HG03039 (cell line): ENCODE measurements at regions not wholly inside any gene's neighbourhood (a gene's known extent, or its start where the extent isn't known, plus 50 kb on each side); places are given as distances from the start of the nearest gene placed in this dataset.

Experiments used
- ATAC-seq: cut with Tn5 transposase; IDR thresholded peaks from one replicate; pipeline ENCODE4 v1.9.1; 2021; ENCODE audit warnings: mild to moderate bottlenecking, moderate library complexity; ENCODE audit not compliant: unreplicated experiment

DNA sequence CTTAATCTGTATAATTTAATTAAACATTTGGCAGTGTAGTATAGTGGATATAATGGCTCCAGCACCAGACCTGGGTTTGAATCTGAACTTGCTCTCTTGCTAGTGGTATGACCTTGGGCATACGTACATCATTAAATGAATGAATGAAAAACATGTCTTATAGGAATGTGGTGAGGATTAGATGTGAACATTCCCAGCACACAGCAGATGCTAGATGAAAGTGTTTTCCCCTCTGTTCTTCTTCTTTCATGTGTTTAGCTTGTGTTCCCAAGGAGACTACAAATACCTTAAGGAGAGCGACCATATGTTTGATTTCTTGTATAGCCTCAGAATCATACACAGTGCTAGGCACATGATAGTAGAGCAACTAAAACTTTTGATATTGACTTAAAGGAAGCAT is 56.5 kb downstream of the CT47B1 start:
- ATAC-seq: no peak

DNA sequence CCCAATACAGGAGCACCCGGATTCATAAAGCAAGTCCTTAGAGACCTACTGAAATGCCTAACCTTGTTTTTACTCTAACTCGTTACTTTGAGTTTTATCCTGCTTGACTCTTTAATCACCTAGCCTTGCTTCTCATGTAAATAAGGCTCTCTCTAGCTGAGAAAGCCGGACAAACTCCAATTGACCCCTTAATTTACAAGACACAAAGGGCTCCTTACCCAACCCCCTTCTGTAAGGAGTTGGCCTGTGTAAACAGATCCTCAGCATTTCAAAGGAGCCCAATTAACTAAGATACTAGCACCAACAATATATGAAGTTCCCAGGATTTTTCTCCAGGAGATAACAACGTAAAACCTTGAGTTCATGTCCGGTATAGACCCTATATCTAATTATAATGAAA is 61.7 kb downstream of the CT47B1 start:
- no peak for ATAC-seq

DNA sequence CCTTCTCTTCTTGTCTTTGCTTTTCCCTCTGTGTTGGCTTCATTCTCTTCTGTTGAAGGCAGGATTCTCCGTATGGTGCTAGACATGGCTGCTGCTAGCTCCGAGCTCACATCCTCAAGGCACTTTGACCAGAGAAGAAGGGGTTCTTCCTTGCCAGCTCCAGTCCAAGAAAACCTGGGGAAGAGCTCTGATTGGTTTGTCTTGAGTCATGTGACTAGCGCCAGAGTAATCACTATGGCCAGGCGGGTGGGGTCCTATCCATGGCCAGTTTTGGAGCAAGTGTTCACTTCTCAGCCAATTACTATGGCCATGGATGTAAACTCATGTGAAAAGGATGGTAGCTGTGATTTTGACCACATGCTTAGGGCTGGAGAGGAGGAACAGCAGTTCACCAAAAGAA is 74.2 kb downstream of the CT47B1 start:
- ATAC-seq: no peak

DNA sequence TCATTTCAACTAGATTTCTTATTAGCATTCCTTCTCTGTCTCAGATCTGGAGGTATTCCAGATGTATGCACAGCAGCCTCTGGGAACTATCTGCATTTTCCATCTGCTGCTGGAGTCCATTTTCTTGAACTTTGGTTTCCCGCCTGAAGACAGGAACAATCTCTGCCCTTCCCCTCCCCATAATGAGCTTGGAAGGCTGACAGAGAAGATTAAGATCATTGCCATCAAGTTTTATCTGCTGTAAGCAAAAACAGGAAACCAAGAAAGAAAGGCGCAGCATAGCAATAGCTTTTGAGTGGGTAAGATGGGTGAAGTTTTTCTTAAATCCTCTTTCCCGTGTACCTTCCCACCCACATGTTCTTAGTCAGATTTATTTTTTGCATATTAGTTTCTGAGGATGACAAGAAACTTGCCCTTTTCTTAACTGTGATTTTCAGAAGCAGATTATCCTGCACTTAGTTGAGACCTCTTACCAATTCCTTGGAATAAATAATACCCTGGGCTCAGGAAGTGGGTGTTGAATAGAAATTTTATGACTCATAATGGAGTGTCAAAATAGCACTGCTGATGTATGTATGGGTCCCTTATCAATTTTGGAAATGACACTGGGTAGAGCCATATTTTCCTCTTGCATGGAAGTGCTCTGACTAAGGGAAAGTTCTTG is 78.3 kb downstream of the CT47B1 start:
- no peak for ATAC-seq

DNA sequence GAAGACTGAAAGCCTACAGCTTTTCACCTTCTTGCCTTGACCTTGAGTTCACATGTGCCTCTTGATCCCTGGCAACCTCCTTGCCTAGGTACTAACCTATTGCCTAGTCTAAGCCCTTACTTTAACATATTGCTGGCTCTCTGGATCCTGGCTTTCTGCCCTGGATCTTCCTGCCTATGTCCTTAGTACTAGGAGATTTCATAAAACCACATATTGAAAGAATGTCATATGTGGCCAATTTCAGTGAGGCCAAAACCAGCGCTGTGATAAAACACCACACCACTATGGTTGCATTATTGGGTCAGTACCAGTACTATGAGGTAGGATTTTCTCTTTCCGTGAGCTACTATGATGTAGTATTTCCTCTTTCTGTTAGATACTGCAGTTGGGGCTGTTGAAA is 80.4 kb downstream of the CT47B1 start:
- no peak for ATAC-seq

DNA sequence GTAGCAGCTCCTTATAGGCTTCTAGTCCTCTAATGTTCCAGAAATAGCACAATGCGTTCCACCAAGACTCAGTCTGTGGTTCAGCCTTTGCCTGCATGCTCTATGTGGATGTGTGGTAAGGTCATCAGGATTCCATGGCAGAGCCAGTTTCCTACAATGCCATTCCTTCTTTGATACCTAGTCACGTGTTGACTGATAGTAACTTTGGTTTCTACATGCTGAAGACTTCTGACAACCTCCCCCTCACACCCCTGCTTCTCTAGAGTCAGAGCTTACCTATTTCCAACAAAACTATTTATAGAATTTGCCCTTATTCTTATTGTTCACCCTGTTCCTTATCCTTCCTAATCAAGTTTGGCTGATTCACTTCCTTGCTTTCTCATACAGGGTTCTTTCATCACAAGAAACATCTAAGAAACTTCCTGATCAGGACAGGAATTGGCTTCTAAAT is 81.1 kb downstream of the CT47B1 start:
- ATAC-seq: no peak

DNA sequence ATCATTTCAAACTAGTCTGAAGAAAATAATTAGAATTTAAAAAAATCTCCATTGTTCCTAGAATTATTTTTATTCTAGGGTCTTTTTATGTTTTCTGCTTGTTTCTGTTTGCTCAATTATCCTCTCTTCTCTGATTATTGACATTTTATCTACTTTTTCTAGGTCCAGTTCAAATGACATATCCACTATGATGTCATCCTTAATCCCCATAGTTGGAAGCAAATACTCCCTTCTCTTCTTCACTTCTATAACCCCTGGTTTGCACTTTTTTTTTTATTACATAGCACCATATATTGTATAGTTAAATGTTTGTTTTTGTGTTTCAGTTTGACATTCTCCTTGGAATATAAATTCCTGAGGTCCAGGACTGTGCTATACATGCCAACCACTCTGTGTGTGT is 82.6 kb downstream of the CT47B1 start:
- no peak for ATAC-seq

DNA sequence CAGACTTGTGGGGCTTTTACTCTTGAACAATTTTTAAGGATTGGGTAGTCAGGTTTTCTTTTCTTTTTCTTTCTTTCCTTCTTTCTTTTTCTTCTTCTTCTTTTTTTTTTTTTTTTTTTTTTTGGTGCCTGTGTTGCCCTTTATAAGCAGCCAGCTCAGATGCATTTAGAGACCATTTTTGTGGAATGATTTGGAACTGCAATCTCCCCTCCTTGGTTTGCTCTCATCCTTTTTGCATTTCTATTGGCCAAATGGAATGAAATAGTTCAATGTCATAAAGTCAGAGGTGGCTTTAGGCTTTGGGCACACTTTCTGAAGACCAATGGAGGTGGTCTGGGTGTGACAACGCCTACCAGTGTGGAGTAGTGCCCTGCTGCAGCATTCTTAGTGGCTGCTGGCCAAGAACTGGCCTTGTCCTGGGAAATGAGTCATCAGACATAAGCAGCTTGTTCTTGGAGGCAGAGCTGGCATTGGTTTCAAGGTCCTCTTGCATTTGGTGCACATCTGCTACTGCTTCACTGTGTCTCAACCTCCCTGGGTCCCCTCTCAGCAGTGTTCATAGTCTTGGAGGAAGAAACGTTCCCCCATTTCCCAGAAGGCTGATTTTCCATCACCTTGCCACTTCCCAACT is 84.5 kb downstream of the CT47B1 start:
- no peak for ATAC-seq

DNA sequence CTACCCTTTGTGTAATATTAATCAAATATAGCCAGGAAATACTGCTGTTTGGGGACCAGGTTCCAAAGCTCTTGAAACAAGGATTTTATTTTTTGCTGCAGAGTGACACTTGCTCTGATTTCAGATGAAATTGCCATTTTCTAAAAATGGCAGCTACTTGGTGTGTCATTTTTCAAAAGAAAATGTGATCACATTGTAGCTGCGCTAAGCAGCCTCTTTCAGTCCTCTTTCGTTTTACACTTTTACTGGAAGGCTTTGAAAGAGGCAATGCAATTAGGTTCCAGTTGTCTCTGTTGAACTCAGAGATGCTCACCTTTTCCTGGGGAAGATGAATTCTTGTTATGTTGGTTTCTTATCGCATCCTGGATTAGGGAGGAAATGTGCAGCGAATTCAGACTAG is 85.1 kb downstream of the CT47B1 start:
- ATAC-seq: no peak

DNA sequence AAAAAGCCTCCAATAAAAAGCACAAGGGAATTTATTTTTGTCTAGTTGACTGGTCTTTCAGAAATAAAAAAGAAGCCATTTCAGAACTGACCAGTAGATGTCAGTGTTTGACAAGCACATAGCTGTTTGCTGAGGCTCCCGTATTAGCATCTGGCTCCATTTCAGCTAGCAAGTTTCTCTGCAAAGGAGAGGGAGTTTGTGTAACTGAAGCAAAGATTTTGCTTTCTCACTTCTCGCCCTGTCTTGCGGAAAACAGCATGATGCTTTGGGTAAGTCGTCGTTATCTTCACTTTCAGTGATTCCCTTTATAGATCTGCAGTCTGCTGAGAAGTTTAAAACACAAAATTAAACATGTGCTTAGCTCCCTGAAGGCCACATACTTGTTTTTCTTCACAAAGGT is 85.5 kb downstream of the CT47B1 start:
- no peak for ATAC-seq

DNA sequence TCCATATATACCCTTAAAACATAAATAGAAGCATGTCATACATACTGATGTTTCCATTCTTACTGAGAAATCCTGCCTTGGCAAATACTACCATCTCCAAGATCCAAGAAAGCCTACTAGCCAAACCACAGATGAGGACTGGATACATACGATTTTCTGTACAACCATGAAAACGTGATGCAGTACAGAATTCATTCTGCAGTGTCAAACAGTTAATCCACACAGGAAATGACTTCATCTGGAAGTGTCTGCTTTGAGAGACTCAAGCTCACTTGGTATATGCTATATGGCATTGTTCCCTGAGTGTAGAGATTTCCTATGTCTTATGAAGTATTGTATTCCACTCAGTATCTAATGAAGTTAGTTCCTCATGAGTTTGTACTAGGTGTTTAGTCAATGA is 94.3 kb downstream of the CT47B1 start:
- no peak for ATAC-seq

DNA sequence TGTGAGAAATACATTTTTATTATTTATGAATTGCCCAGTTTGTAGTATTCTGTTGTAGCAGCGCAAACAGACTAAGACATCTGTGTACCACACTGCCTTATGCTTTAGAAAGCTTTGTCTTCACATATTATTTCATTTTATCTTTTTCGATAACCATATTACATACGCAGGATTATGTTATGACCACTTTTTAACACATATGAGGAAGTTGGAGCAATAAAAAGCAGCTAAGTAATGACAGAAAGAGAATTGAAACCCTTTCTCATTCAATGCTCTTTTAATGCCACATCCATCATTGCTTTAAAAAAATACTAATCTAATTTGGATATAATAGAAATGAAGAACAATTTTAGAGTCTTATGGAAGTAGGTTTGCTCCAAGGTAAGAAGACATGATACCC is 99.7 kb downstream of the CT47B1 start:
- ATAC-seq: no peak

DNA sequence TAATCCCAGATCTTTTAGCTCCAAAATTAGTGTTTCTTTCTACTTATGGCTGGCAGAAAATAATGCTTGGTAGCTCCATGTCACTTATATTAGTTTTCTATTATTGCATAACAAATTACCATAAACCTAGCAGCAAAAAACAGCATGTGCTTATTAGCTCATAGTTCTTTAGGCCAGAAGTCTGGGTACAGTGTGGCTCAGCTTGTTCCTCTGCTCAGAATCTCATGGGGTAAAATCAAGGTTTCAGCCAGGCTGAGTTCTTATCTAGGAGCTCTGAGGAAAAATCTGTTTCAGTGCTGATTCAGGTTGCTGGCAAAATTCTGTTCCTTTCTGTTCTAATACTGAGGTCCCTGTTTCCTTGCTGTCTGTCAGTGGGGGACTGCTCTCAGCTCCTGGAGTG is 101.1 kb downstream of the CT47B1 start:
- ATAC-seq: no peak

DNA sequence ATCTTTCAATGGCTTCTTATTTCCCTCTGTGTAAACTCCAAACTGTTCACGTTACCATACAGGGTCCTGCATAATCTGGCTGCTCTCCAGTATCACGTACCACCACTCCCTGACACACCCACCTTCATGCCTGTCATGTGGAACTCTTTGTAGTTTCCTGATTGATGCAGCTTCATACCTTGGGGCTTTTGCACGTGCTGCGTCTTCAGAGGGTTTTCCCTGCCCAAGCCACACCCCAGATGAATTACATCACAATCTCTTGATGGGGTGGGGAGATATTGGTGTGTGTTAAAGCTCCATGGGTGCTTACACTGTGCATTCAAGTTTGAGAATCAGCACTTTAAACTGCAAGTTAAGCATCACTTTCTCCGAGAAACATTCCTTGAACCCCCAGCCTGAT is 101.9 kb downstream of the CT47B1 start:
- no peak for ATAC-seq

DNA sequence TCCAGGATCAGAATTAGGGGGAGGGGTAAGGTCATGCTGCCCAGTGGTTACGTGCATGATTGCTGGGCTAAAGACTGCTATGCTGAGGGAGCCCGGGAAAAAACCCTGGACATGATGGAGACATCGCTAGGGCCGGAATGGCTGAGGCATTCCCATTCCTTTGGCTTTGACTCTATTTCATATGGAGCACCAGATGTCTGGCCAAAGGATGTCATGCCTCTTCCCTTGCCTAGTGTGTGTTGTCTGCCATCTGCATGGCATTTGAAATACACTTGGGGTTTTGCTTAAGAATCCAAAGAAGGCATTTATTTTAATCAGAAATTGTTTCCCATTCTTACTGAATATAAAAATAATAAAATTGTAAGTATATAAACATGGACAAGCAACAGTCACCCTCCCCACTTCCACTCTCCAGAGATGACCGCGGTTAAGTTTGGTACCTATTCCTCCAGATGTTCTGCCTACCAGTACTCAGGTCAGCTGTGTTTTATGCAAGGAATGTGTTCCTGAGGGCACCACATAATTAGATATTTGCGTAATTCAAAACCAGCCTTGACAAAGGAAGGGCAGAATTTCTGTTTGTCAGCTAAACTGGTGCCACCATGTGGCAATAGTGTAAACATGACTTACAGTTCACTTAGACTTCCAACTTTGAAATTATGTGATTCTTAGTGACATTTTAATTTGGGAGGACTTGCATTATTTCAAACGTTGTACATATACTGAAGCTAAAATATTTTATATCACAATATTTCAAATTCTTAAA is 105.9 kb downstream of the CT47B1 start:
- no peak for ATAC-seq

DNA sequence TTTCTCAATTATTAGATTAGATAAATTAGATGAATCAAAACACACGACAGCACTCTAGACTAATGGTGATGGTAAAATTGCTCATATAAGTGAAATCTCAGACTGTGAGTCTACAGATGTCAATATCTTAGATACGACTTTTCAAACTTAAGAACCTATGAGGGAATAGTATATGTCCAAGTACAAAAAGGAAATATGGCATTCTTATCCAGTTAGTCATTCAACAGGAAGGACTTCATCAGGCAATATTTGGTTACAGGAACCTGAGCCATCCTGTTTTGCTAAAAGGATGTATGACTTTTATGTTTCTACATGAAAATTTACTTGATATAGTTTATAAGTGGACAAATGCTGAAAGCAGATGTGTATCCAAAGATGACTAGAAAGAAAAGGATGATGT is 107.0 kb downstream of the CT47B1 start:
- ATAC-seq: no peak

DNA sequence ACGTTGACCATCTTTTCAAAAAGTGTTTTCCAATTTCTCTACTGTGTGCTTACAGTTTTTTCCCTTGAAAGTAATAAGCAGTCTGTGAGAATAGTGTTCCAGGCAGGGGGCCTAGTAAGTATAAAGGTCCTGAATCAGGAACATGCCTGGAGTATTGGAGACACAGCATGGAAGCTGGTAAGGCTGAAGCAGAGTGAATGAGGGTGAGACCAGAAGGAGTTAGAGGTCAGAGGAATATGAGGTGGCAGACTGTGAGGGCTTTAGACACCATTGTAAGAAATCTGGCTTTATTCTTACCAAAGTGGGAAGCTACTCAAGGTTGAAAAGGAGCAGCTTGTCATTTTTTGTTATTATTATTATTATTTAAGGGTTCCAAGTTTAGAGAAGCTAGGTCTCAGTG is 107.4 kb downstream of the CT47B1 start:
- no peak for ATAC-seq

DNA sequence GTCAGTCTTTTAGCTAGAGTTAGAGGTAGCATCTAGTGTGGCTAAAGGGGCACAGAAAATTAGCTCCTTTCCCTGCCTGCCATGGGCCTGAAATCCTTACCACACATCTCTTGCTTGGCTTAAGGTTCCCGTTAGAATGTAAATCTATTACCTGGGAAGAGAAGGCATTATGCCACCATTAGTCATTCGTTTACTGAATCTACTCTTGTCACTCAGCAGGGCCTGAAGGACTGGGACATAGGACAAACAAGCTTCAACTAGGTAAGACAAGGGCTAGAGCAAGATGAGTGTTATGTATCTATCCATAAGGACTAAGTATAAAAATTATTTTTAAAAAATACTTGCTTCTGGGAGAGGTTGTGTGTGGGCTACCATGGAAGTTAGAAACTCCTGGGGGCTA is 112.4 kb downstream of the CT47B1 start:
- no peak for ATAC-seq

DNA sequence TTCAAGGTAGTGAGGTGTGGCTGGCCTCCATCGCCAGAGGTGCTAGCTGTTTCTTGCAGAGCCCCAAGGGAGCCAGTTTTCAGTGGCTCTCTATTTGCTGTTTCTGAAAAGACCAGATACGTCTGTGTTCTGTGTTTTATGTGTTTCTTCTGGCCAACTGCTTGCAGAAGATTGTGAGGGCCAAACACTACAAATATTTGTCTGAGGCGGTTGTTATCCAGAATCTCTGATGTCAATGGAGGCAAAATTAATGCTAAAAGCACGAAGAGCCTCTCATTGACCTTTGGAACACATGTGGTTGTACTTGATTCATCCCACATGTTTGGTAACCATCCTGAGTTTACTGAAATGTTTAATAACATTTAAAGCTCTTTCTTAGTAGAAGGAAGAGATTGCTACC is 113.9 kb downstream of the CT47B1 start:
- ATAC-seq: no peak

DNA sequence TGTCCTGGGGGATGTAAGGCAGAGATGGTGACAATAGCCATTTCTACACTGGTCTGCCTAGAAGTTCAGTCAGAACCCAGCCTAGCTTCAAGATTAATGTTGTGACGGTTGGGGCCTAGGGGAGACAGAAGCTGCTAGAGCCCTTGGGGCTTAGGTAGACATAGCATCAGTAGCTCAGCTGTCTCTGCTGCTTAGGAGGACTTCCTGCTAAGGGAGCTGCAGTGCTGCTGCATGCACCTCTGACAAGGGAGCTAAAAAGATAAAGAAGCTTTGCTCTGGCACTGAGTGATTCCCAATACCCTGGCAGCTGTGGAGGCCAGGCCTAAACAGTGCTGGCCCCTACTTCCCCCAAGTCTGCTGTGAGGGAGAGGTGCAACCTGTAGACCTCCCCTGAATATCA is 116.0 kb downstream of the CT47B1 start:
- no peak for ATAC-seq

DNA sequence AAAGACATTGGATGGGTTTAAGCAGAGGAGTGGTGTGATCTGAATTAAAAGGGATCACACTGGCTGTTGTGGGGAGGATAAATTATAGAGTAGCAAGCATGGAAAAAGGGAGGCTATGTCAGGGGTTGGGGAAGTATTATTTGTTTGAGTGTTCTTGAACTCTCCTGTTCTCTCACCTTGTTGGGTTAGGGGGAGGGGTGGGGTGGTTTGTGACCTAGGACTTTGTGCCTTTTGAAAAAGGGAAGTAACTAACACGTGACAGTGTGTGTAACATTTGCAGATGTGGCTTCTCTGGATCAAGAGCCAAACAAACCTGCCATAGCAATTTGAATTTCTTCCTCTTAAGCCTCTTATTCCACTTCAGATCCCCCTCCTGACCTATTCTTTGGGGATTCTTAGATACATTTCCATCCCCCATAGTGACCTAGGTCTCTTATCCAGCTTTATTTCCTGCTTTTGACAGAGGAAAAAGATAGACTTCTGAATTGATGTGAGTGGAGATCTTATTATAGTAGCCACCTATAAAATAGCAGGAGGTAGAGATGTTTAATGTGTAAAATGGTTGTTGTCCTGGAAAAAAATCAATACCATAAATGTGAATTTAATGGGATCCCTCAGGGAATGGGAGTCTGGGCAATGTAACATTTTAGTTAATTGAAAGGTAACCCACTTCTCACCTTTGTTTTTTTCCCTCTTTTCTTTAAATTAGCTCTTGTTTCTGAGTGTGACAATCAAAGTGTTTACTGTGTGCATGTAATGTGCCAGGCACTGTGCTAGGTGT is 120.4 kb downstream of the CT47B1 start:
- ATAC-seq: peak; percentile 69
